OCI-LY3 (cell line): ENCODE measurements at regions not wholly inside any gene's neighbourhood (a gene's known extent, or its start where the extent isn't known, plus 50 kb on each side); places are given as distances from the start of the nearest gene placed in this dataset.

ENCODE experiments used
- CTCF ChIP-seq: fragments of 200-600, 300-600 bp; sonication (generic); IDR thresholded peaks from 2 replicates; pipeline ENCODE4 v1.5.1; 2014; ENCODE audit warnings: antibody characterized with exemption, low read length, low read depth
- EZH2phosphoT487 ChIP-seq: fragments of 200-600 bp; shearing (Covaris generic); IDR thresholded peaks from 2 replicates; pipeline ENCODE4 v1.6.1; 2018; ENCODE audit warnings: antibody characterized with exemption, mixed run types, low read depth

- TF ChIP-seq CTCF = no peak
- TF ChIP-seq EZH2phosphoT487 = no peak
Measured at GRCh38 chr3:182523836-182524235, 269.5 kb upstream of the ATP11B start.
